ENCODE measurements at regions not wholly inside any gene's neighbourhood (a gene's known extent, or its start where the extent isn't known, plus 50 kb on each side); places are given as distances from the start of the nearest gene placed in this dataset.
"Not testable (repeated sequence)": the region's sequence is repeated elsewhere in the genome, so short reads cannot be mapped to it uniquely, and the experiment has no call there.

GRCh38 chr11:128172046-128172878 lies 415.1 kb downstream of the ETS1 start:
- in situ Hi-C loops (cut with MboI; ENCODE audit: low sequenced_read_pairs): loop anchor here (10.0 kb wide), 2 partner anchors 463 to 683 kb away; no protein-coding TSS in a partner anchor

DNA sequence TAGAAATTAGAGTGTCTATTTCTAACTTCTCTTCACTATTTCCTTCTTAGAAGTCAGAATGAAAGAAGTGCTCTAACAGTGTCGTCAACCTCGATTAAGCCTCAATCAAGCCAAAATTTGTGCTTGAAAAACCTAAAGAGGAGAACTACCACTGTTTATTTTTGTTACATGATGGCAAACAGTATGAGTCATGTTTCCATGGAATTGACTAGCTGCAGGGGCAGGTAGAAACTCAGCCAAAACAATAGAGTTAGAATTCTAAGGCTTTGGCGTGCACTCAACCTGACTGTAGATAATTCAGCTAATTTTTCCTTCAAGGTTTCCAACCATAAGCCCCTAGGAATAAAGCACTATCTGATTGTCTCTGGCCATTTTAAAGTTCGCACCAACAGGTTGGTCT lies 415.9 kb downstream of the ETS1 start:
- in situ Hi-C loops (cut with MboI; ENCODE audit: low sequenced_read_pairs): loop anchor here (10.0 kb wide), 2 partner anchors 463 to 683 kb away; no protein-coding TSS in a partner anchor

GRCh38 chr11:128165572-128165971 lies 421.8 kb downstream of the ETS1 start:
- in situ Hi-C loops (cut with MboI; ENCODE audit: low sequenced_read_pairs): loop anchor here (10.0 kb wide), 1 partner anchor 131 kb away; no protein-coding TSS in a partner anchor

DNA sequence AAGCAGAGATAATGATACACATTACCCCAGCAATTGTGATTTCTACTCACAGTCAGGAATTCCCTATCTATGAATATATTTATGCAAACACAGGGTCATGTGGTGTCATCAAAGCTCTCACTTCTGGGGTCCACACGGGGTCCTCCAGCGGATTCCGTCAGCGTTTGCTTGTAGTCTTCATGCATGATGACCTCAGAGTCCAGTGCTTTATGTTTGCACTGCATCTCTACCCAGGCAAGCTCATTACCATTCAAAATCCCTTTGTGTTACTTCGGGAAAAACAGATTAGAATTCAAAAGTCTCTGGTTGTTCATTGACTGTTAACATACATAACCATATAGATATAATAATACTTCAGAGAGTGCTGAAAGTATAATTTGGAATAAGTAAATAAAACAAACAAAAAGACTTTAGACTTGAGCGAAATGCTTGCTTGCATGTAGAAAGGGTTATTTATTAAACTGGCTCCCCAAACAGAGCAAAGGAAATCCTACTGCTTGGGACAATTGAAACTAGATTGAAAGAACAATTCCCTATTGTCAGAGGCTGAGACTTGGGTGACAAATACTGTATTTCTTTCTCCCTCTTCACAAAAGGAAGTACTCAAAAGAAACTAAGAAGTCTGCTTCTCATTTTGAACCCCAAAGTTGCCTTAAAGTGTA lies 423.1 kb downstream of the ETS1 start:
- in situ Hi-C loops (cut with MboI; ENCODE audit: low sequenced_read_pairs): loop anchor here (10.0 kb wide), 1 partner anchor 129 kb away; no protein-coding TSS in a partner anchor

- in situ Hi-C loops (cut with MboI; ENCODE audit: low sequenced_read_pairs): loop anchor here (10.0 kb wide), 1 partner anchor 127 kb away; no protein-coding TSS in a partner anchor
Observed at GRCh38 chr11:128161994-128162393, 425.4 kb downstream of the ETS1 start.

- in situ Hi-C loops (cut with MboI; ENCODE audit: low sequenced_read_pairs): loop anchor here (10.0 kb wide), 1 partner anchor 127 kb away; no protein-coding TSS in a partner anchor
Observed at GRCh38 chr11:128161436-128161835, 425.9 kb downstream of the ETS1 start.

GRCh38 chr11:128158860-128159259 lies 428.5 kb downstream of the ETS1 start:
- in situ Hi-C loops (cut with MboI; ENCODE audit: low sequenced_read_pairs): no loop called here

DNA sequence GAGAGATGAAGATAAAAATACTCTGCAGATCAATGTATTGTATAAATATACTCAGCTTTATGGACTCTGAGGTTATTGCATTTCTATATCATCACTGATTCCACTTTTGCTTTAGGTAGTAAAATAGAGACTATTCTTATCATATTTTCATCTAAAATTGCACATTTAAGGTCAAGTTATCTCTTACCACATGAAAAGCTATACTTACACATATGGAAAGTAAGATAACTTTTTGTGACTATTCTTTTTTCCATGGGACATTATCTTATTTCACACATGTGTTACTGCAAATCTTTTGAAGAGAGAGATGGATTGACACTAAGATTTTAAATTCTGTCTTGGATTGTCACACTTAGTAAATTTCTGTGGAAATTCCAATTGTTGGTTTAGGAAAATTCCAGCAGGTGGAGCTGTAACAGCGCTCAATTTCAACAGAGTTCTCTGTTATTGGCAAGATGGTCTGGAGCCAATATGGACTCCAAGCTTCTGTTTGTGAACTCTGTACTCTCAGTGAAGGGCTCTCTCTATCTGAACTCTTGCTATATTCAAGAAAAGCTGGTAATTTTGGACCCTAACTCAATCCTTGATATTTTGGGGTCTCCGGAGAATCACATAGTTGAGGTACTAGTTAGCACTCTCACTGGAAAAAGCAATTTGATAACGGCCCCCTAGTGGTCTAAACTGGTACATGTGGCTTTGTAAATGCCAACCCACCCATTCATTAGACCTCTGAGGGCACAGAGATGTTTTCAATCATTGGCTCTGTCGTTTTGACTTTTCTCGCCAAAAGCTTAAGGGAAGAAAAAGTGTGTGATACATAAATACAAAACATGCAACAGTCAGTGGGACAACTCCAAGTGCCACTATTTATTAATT lies 429.7 kb downstream of the ETS1 start:
- in situ Hi-C loops (cut with MboI; ENCODE audit: low sequenced_read_pairs): no loop called here

DNA sequence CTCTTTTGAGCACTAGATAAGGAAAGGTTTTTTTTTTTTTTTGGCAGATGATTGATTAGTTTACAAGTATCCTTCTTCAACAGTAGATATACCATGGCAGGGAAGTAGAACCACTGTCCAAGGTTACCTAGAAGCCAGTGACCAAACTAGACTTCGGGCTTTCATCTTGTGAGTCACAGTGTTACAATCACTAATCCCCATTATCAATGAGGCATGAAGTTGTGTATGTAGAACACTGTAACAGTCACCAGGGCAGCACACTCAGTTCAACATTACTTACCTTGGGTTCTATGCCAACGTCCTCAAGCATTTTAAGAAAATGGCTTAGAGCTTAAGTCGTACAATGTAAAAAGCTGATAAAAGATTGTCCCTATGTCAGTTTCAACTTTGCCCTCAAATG lies 430.9 kb downstream of the ETS1 start:
- in situ Hi-C loops (cut with MboI; ENCODE audit: low sequenced_read_pairs): no loop called here

DNA sequence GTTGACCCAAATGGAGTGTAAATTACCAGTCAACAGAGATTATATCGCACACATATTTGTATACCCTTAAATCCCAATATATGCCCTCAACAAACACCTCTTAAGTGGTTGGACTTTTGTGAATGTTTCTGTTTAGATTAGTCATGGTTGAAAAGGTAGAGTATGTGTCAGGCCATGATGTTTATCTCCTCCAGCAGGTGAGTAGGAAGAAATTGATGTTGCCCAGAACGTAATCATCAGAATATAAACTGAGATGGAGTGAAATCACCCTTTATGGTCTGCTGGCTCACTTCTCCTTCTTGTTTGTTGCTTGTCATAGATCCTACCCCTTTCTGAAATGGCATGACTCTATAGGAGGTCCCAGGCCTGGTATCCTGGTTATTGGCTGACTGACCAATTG lies 431.8 kb downstream of the ETS1 start:
- in situ Hi-C loops (cut with MboI; ENCODE audit: low sequenced_read_pairs): no loop called here

- in situ Hi-C loops (cut with MboI; ENCODE audit: low sequenced_read_pairs): no loop called here
Observed at GRCh38 chr11:128153697-128154048, 433.7 kb downstream of the ETS1 start.

DNA sequence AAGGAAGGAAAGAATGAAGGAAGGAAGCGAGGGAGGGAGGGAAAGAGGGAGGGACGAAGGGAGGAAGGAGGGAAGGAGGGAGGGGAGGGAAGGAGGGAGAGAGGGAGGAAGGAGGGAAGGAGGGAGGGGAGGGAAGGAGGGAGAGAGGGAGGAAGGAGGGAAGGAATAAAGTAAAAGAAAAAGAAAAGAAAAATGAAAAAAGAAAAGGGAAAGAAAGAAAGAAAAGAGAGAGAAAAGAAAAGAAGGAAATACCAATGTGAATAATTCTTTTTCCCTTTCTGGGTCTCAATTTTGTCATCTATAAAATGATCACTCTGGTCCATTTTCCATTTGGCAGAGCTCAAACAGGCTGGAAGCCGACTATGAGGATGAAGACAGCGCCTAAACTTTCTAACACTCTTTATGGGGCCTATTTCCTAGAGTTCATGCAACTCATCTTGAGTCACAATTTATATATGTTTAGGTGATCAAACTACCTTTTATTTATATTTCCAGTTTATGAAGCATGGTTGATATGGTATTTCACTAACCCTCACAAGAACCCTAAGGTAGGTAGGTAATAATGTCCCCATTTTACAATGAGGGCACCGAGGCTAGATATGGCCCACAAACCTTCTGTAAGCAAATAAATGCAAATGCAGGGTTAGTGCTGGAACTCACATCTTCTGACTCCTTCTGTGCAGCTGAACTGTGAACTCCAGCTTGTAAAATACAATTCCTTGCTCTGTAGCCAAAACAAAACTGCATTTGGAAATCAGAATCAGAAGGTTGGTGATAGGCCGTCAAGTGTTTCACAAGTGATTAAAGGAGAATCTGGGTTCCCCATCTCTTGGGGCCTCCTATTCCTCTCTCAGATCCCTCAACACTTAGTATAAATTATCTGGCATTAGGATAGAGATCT lies 434.3 kb downstream of the ETS1 start:
- in situ Hi-C loops (cut with MboI; ENCODE audit: low sequenced_read_pairs): no loop called here

DNA sequence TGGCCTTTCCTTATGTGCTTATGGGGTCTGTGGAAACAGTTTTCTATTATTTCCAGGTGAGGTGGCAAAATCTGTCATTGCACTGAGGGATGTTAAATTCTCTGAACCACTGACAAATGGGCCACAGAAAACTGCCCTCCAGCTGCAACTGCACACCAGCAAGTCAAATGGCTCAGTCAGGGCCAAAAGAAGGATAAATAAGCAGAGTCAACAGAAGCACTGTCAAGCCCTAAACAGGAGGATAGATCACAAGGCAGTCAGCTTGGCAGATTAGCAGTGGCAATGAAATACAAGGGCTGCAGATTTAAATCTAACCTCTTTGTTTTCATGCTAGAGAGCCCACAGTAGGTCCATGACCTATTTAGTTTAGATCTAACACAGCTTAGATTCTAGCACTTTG lies 435.6 kb downstream of the ETS1 start:
- in situ Hi-C loops (cut with MboI; ENCODE audit: low sequenced_read_pairs): no loop called here

DNA sequence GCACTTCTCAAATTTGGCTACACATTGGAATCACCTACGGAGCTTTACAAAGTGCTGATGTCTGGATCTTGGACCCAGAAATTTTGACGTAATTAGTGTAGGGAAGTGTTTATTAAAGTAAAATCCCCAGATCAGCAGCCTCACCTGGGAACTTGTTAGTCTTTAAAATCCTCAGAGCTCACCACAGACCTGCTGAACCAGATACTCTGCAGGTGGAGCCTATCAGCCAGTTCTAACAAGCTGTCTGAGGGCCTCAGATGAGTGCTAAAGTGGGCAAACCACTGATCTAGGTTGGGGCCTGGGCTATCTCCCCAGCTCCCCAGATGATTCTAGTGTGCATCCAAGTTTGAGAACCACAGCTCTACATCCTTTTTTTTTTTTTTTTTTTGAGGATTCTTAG lies 436.0 kb downstream of the ETS1 start:
- in situ Hi-C loops (cut with MboI; ENCODE audit: low sequenced_read_pairs): no loop called here

- in situ Hi-C loops (cut with MboI; ENCODE audit: low sequenced_read_pairs): no loop called here
Observed at GRCh38 chr11:128148208-128148607, 439.1 kb downstream of the ETS1 start.

DNA sequence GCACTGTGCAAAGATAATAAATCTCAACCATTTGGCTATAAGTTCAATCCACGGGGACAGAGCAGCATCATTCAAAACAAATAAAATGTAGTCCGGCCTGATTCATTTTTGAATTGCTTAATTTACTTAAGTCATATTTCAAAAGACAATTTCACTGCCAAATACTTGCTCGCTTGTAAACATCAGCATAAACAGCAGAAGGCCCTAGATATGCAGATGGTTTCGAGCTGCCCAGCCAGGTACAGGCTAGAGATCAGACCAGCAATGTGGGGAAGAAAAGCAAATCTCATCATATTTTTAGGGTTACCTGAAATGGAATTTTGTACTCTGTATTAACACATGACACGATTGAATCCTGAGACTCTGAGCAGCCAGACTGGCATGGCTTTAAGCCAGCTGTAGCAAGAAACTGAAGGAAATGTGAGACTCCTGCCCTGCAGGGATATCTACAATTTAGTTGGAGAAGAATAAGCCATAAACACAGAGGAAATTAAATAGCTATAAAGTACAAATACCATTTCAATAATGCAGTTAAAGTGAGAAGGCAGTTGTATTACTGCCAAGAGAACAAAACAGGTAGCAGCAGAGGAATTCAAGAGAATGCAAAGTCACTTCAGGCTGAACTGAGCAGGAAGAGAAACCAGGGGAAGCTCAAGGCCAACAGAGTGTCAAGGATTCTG lies 440.3 kb downstream of the ETS1 start:
- in situ Hi-C loops (cut with MboI; ENCODE audit: low sequenced_read_pairs): no loop called here

DNA sequence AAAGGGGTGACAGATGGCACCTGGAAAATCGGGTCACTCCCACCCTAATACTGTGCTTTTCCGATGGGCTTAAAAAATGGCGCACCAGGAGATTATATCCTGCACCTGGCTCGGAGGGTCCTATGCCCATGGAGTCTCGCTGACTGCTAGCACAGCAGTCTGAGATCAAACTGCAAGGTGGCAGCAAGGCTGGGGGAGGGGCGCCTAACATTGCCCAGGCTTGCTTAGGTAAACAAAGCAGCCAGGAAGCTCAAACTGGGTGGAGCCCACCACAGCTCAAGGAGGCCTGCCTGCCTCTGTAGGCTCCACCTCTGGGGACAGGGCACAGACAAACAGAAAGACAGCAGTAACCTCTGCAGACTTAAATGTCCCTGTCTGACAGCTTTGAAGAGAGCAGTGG lies 447.1 kb downstream of the ETS1 start:
- in situ Hi-C loops (cut with MboI; ENCODE audit: low sequenced_read_pairs): not testable (repeated sequence)

DNA sequence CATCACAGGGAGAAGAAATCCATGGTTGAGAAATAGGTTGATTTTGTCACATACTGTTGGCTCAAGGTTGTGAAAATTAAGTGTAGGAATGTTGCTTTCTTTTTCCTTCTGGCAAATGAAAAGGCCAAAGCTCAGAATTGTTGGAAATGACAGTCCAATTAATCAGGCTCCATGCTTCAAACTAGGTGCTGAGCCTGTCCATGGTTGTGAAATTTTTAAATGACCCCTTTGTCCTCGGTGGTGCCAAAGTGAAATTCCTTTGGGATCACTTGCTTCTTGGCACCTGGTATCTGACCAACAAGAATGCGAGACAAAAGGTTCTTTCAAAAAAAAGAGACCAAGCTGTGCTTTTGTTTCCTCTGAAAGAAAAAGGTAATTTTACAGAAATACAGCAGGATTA lies 451.9 kb downstream of the ETS1 start:
- in situ Hi-C loops (cut with MboI; ENCODE audit: low sequenced_read_pairs): no loop called here

DNA sequence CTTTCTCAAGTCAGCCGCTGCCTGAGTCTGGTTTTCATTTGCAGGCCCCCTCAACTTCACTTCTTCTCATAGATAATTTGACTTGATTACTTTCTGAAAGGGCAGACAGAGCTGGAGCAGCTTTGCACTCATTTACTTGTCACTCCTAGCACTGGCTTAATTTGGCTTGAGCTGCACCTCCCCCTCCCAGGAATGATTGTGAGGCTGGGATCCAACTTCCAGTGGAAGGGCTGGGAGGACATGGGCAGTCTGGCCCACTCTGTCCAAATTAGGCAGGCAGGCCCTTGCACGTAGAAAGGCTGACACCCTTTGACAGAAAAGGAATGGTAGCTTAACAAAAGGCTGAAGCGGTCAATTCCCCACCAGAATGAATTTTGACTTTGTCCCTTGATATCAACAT lies 453.9 kb downstream of the ETS1 start:
- in situ Hi-C loops (cut with MboI; ENCODE audit: low sequenced_read_pairs): no loop called here

GRCh38 chr11:128130052-128130451 lies 457.3 kb downstream of the ETS1 start:
- in situ Hi-C loops (cut with MboI; ENCODE audit: low sequenced_read_pairs): no loop called here

All from HL-60/S4 (cell line).